Stimulated activated CD4-positive, alpha-beta T cell treated with anti-CD3 and anti-CD28 coated beads, Interleukin-15, amount 100 ng/mL, for 24 hours (primary cell): ENCODE measurements at regions not wholly inside any gene's neighbourhood (a gene's known extent, or its start where the extent isn't known, plus 50 kb on each side); places are given as distances from the start of the nearest gene placed in this dataset.
A peak's percentile ranks its signal among the peaks of the same experiment; 100 is the strongest.

ENCODE experiments used
- DNase-seq: peaks from one replicate; pipeline ENCODE4 v3.0.0-alpha.2; 2020

DNA sequence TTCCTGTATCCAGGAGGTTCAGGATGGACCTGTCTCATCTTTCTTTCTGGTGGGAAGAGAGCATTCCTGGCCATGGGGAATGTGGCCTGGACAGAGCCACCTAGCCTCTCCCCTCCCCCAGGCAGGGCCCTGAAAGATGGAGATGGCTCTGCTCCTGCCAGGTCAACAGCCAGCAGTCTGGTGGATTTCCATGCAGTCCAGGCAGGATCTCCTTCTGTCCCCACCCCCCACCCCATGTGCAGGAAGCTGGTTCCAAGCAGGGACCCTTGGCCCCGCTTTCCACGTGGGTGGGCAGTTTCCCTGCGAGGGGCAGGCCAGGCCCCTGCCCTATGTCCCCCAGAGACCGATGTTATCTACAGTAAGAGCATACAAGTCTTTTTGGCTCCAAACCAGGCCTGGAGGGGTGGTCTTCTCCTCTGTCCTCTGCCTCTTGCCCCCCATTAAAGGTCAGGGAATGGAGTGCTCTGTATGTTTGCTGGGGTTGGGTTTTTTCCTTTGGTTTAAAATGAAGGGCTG lies 240.5 kb downstream of the SEC14L1 start:
- DNase-seq = no peak

DNA sequence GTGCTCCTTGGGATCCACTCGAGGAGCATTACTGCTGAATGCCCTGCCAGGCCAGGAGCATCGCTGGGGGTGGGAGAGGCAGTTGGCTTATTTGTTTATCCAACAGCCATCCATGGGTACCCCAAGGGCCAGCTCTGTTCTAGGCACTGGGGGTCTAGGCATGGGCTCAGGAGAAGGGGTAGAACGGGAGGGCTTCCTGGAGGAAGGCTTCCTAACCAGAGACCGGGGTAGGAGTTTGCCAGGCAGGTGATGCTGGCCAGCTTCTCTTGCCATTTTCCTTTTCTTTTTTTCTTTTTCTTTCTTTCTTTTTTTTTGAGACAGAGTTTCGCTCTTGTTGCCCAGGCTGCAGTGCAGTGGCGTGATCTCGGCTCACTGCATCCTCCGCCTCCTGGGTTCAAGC lies 241.0 kb downstream of the SEC14L1 start:
- no peak for DNase-seq

- DNase-seq = peak; percentile 58
Observed at GRCh38 chr17:77382356-77382911, 241.7 kb downstream of the SEC14L1 start.

- DNase-seq = no peak
Observed at GRCh38 chr17:77382966-77383612, 242.3 kb downstream of the SEC14L1 start.

DNA sequence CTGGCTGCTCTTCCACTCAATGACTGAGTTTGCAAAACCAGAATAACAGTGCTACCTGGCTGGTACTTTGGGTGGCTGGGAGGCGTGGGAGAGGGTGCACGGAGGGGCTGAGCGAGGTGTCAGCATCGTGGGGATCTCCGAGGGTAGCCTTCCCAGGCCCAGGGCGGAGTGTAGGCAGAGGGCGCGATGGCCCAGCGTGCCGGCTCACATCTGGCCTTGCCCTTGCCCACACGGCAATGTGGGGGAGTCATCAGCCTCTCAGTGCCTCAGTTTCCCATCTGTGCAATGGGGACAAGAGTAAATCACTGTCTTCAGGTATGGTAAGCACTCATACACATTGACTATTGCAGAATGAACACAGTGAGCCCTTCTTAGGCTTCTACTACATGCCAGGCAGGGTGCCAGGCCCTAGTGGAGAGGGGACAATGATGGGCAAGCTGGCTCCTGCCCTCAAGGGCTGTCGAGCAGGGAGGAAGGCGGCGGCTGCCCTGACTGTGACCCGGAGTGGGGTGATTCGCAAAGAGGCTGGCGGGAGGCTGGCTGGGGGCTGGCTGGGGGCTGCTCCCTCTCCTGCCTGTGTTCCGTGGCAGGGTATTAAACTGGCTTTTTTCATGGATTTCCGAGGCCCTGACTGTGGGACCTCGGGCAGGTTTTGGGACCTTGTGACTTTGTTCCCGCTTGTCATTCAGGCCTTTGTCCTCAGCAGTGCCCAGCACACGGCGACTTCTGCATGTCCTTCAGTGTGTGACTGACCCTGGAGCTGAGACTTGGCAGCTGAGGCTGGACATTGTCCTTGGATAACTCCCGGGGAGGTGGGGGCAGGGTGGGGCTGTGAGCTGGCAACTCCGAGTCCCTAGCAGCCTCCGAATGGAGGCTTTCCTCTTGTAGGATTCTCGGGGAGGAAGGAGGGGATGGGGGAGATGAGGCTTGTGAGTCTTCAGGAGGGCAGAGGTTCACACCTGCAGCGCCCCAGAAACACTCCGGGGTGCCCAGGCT lies 243.1 kb downstream of the SEC14L1 start:
- no peak for DNase-seq

DNA sequence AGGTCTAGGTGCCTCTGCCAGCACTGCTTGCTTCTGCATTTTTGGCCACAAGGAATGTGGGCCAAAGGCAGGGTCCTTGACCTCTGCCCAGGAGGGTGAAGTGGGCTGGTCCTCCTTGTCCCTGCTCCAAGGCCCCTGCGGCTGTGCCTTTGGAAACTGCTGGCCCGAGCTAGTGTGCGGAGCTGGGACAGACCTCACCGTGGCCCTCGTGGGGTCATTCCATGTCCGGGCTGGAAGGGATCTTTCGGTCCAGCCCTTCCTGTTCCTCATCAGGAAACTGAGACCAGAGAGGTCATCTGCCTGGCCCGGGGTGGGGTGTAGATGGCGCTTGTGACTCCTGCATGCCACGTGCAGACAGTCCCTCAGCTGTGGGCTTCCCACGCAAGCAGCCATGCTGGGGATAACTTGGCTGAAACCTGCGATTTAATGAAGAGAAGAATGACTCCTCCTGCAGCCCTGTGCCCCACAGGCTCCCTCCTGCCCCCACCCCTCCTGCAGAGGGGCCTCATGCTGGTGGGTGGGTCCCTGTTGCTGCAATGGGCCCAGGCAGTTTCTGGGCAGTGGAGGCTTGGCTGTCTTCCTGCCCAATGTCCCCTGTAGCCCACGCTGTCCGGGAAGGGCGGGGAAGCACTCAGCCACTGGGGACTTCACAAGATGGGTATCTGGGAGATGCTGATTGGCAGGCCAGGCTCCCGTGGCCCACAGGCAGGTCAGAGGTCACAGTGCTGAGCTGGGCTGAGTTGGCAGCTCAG lies 245.2 kb downstream of the SEC14L1 start:
- DNase-seq = no peak

GRCh38 chr17:77386502-77387192 lies 245.9 kb downstream of the SEC14L1 start:
- no peak for DNase-seq

DNA sequence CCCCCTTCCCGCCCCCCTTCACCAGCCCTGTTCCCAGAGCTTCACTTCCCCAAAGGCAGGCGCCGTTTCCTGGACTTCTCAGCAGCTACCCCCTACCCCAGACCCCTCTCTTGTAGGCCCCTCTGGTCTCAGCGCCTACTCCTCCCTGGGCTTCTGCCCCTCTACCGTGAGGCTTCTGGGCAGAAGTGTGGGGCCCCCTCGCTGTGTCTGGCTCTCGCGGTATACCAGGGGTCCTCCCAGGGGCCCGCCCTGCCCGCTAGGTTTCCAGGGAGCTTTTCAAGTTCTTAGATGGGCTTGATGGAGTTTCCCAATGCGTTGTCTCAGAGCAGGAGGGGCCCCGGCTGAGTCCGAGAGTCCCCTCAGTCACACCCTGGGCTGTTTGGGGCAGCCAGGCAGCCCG lies 247.1 kb downstream of the SEC14L1 start:
- DNase-seq = no peak

- no peak for DNase-seq
Observed at GRCh38 chr17:77388384-77389306, 247.9 kb downstream of the SEC14L1 start.

GRCh38 chr17:77390870-77391269 lies 250.1 kb downstream of the SEC14L1 start:
- DNase-seq = no peak

- DNase-seq = peak; percentile 63
Observed at GRCh38 chr17:77391668-77392375, 251.1 kb downstream of the SEC14L1 start.

- no peak for DNase-seq
Observed at GRCh38 chr17:77392376-77393273, 251.9 kb downstream of the SEC14L1 start.

DNA sequence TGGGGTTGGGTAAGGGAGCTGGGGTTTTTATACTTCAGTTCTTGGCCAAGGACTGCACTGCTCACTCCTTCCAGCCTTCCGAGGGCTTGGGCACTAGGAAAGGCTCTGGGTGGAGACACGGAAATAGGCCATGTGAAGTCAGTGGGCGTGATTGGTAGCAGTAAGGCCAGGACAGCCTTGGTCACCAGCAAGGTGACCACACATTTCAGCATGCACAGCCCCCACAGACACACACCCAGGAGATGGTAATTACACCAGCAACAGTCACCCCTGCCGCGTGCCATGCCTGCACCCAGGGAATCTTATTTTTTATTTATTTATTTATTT lies 252.5 kb downstream of the SEC14L1 start:
- no peak for DNase-seq

DNA sequence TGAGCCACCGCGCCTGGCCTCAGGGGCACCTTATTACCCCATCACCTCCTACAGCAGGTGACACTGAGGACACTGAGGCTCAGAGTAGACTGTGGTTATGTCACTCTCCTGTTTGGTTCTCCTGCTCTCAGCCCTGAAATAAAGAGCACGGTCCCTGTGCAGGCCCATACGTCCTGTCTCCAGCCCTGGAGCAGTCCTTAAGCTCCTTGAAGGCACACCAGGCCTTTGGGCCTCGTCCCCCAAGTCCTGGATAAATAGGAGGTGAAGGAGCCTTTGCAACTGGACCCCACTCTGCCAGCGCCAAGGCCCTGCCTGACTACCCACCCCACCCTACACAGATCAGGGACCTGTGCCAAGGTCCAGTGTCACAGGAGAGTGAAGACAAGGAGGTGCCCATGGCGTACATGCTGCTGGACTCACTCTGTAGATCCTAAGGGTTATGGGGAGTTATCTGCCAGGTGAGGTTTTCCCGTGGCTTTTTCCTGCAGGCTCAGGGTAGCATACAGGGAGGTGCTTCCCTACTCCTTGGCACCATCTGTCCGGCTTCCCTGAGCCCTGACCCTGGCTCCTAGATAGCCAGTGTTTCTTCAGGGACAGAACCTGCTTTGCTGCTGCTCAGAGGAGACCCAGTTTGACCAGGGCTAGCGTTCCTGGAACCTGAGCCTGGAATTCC lies 253.2 kb downstream of the SEC14L1 start:
- DNase-seq = no peak

- no peak for DNase-seq
Observed at GRCh38 chr17:77394540-77395295, 253.9 kb downstream of the SEC14L1 start.

GRCh38 chr17:77395501-77396048 lies 254.8 kb downstream of the SEC14L1 start:
- DNase-seq = no peak

GRCh38 chr17:77396610-77397009 lies 255.8 kb downstream of the SEC14L1 start:
- DNase-seq = no peak

DNA sequence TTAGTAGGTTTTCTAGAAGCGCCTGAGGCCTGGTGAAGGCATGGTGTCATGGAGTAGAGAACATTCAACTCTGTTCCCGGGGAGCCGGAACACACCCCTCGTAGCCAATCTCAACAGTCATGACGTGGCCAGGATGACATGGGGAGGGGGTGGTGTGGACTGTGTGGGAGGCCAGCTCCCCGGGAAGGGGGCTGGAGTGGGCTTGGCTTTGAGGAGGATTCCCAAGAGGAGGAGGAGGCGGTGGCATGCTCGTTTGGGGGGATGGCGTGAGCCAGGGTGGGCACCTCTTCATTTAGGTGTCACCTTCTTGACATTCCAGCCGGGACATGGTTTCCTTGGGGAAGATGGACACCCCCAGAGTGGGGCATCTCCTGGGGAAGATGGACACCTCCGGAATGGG lies 257.5 kb downstream of the SEC14L1 start:
- no peak for DNase-seq
